ENCODE measurements at regions not wholly inside any gene's neighbourhood (a gene's known extent, or its start where the extent isn't known, plus 50 kb on each side); places are given as distances from the start of the nearest gene placed in this dataset.

GRCh38 chr17:12403881-12404398 is 261.8 kb upstream of the MYOCD start:
- no peak overlapping the region for H3K27ac ChIP-seq
- intact Hi-C loops (cut with DNase I): no loop called here
- TF ChIP-seq, protein P1, sequence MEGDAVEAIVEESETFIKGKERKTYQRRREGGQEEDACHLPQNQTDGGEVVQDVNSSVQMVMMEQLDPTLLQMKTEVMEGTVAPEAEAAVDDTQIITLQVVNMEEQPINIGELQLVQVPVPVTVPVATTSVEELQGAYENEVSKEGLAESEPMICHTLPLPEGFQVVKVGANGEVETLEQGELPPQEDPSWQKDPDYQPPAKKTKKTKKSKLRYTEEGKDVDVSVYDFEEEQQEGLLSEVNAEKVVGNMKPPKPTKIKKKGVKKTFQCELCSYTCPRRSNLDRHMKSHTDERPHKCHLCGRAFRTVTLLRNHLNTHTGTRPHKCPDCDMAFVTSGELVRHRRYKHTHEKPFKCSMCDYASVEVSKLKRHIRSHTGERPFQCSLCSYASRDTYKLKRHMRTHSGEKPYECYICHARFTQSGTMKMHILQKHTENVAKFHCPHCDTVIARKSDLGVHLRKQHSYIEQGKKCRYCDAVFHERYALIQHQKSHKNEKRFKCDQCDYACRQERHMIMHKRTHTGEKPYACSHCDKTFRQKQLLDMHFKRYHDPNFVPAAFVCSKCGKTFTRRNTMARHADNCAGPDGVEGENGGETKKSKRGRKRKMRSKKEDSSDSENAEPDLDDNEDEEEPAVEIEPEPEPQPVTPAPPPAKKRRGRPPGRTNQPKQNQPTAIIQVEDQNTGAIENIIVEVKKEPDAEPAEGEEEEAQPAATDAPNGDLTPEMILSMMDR (IDR thresholded peaks at IDR 0.05): no peak
- DNase-seq (no peak), ATAC-seq (no peak)
- no peaks in the 10 kb centered on the region for H3K9me3 ChIP-seq
- no peaks in the 10 kb centered on the region for H3K27me3 ChIP-seq
- no peaks in the 10 kb centered on the region for H3K4me1 ChIP-seq
- H3K4me3 ChIP-seq: no peak overlapping the region
- no peaks in the 10 kb centered on the region for H3K36me3 ChIP-seq

GRCh38 chr17:12406623-12407215 is 259.0 kb upstream of the MYOCD start:
- ATAC-seq: peak; percentile 93
- DNase-seq: no peak
- TF ChIP-seq, protein P1 (IDR thresholded peaks at IDR 0.05): no peak
- Histone ChIP-seq H3K27me3 (no peaks in the 10 kb centered on the region), H3K9me3 (no peaks in the 10 kb centered on the region), H3K4me3 (no peak overlapping the region), H3K4me1 (no peaks in the 10 kb centered on the region), H3K27ac (no peak overlapping the region), H3K36me3 (no peaks in the 10 kb centered on the region)
- intact Hi-C loops (cut with DNase I): no loop called here

GRCh38 chr17:12407495-12408252 is 258.0 kb upstream of the MYOCD start:
- Histone ChIP-seq H3K27me3 (no peaks in the 10 kb centered on the region), H3K27ac (no peak overlapping the region), H3K9me3 (peaks cover 0 to 2% of the 10 kb centered on the region in 2 donors), H3K4me3 (no peak overlapping the region), H3K4me1 (no peaks in the 10 kb centered on the region), H3K36me3 (no peaks in the 10 kb centered on the region)
- no peak for ATAC-seq
- DNase-seq: no peak
- intact Hi-C loops (cut with DNase I): no loop called here
- TF ChIP-seq, protein P1 (IDR thresholded peaks at IDR 0.05): no peak

- no peak for ATAC-seq
- H3K9me3 ChIP-seq: peaks cover 0 to 3% of the 10 kb centered on the region in 2 donors
- intact Hi-C loops (cut with DNase I): no loop called here
- H3K36me3 ChIP-seq: no peaks in the 10 kb centered on the region
- TF ChIP-seq, protein P1 (IDR thresholded peaks at IDR 0.05): no peak
- no peaks in the 10 kb centered on the region for H3K4me1 ChIP-seq
- H3K4me3 ChIP-seq: no peak overlapping the region
- H3K27me3 ChIP-seq: peaks cover 0 to 4% of the 10 kb centered on the region in 2 donors
- no peak for DNase-seq
- H3K27ac ChIP-seq: no peak overlapping the region
These were observed 256.6 kb upstream of the MYOCD start for GRCh38 chr17:12409082-12409481.

- H3K4me1 ChIP-seq: no peaks in the 10 kb centered on the region
- H3K36me3 ChIP-seq: no peaks in the 10 kb centered on the region
- intact Hi-C loops (cut with DNase I): no loop called here
- no peak overlapping the region for H3K27ac ChIP-seq
- H3K9me3 ChIP-seq: peaks cover 0 to 3% of the 10 kb centered on the region in 2 donors
- TF ChIP-seq, protein P1 (IDR thresholded peaks at IDR 0.05): no peak
- no peak for DNase-seq
- H3K4me3 ChIP-seq: no peak overlapping the region
- peaks cover 0 to 4% of the 10 kb centered on the region in 2 donors for H3K27me3 ChIP-seq
- ATAC-seq: no peak
These were observed 255.0 kb upstream of the MYOCD start for GRCh38 chr17:12410717-12411116.
